H1 (cell line): ENCODE measurements at regions not wholly inside any gene's neighbourhood (a gene's known extent, or its start where the extent isn't known, plus 50 kb on each side); places are given as distances from the start of the nearest gene placed in this dataset.

Experiments used
- CTCF ChIA-PET: fragments of 300-600 bp; sonication (Branson Sonifier 250); formaldehyde crosslinking; loops from one replicate; lab custom pipeline; 2021; ENCODE audit not compliant: partially characterized antibody; lab: Charles Lee
- POLR2A ChIA-PET: fragments of 300-600 bp; sonication (Branson Sonifier 250); formaldehyde crosslinking; loops from one replicate; lab custom pipeline; 2021; ENCODE audit warnings: inconsistent platforms; ENCODE audit not compliant: partially characterized antibody; lab: Charles Lee
- DNase-seq, 2 experiments: peaks; one replicate each; pipeline versions ENCODE4 v3.0.0 to v3.0.0-alpha.2; 2010 to 2022; ENCODE audit warnings: low spot score in 2 of 2, low read depth in 1 of 2, mixed read lengths in 1 of 2
- FAIRE-seq: peaks from 2 replicates; lab custom pipeline; 2011; peaks lifted over from hg19 to GRCh38; lab: Jason Lieb, UNC
- H2AFZ ChIP-seq: 2 replicates; pipeline ENCODE4 v1.8.1; 2012; ENCODE audit warnings: low read length, inconsistent platforms
- H2AK5ac ChIP-seq: 2 replicates; pipeline ENCODE4 v1.6.1; 2013; ENCODE audit warnings: low read depth, low read length
- H2BK120ac ChIP-seq: replicated peaks from 2 replicates; pipeline ENCODE3; 2013; ENCODE audit warnings: low read depth, low read length, inconsistent platforms
- H2BK12ac ChIP-seq: 2 replicates; pipeline ENCODE4 v1.6.1; 2013; ENCODE audit warnings: low read depth, low read length
- H2BK15ac ChIP-seq: 2 replicates; pipeline ENCODE4 v1.6.1; 2013; ENCODE audit warnings: low read length
- H2BK20ac ChIP-seq: 2 replicates; pipeline ENCODE4 v1.6.1; 2013; ENCODE audit warnings: low read length
- H2BK5ac ChIP-seq: 2 replicates; pipeline ENCODE4 v1.6.1; 2013; ENCODE audit warnings: low read depth, low read length
- H3K14ac ChIP-seq: 2 replicates; pipeline ENCODE4 v1.6.1; 2013; ENCODE audit warnings: inconsistent platforms; ENCODE audit not compliant: insufficient read length
- H3K18ac ChIP-seq: 2 replicates; pipeline ENCODE4 v1.6.1; 2013; ENCODE audit warnings: low read length; ENCODE audit errors: extremely low read depth
- H3K23ac ChIP-seq: 2 replicates; pipeline ENCODE4 v1.6.1; 2013; ENCODE audit warnings: inconsistent platforms; ENCODE audit not compliant: insufficient read length
- H3K23me2 ChIP-seq: 2 replicates; pipeline ENCODE4 v1.6.1; 2013; ENCODE audit warnings: low read depth, low read length
- H3K27ac ChIP-seq: 2 replicates; pipeline ENCODE4 v1.6.1; 2011; ENCODE audit warnings: low read depth, low read length, inconsistent platforms
- H3K27me3 ChIP-seq, 4 experiments: replicated peaks in 1 of 4; 1 replicate in 1 of 4; 2 replicates in 3 of 4; pipeline versions ENCODE4 v1.6.1 to v1.8.1; 2011 to 2013; ENCODE audit warnings: low read length in 3 of 4, mild to moderate bottlenecking in 3 of 4, inconsistent platforms in 2 of 4, mixed read lengths in 2 of 4, moderate library complexity in 1 of 4; ENCODE audit not compliant: control insufficient read depth in 3 of 4, insufficient read depth in 3 of 4; ENCODE audit errors: extremely low read depth in 1 of 4
- H3K36me3 ChIP-seq, 4 experiments: 2 replicates each; pipeline versions ENCODE4 v1.6.1 to v1.8.1; 2011 to 2013; ENCODE audit warnings: mild to moderate bottlenecking in 4 of 4, low read length in 3 of 4, moderate library complexity in 2 of 4, control low read depth in 1 of 4, inconsistent platforms in 1 of 4; ENCODE audit not compliant: insufficient read depth in 4 of 4, control insufficient read depth in 2 of 4
- H3K4ac ChIP-seq: replicated peaks from 2 replicates; pipeline ENCODE3; 2013; ENCODE audit warnings: low read length, low read depth, mixed read lengths, inconsistent platforms; ENCODE audit not compliant: insufficient read length
- H3K4me1 ChIP-seq, 4 experiments: replicated peaks in 1 of 4; 1 replicate in 1 of 4; 2 replicates in 3 of 4; pipeline versions ENCODE4 v1.6.1 to v1.8.1; 2011 to 2013; ENCODE audit warnings: low read length in 3 of 4, inconsistent platforms in 2 of 4, mixed read lengths in 1 of 4; ENCODE audit not compliant: insufficient read depth in 4 of 4, control insufficient read depth in 3 of 4
- H3K4me2 ChIP-seq, 2 experiments: 2 replicates each; pipeline versions ENCODE4 v1.6.1 to v1.8.1; 2011 to 2013; ENCODE audit warnings: low read depth in 2 of 2, low read length in 2 of 2, control low read depth in 1 of 2, inconsistent platforms in 1 of 2, mild to moderate bottlenecking in 1 of 2; ENCODE audit not compliant: insufficient read depth in 1 of 2
- H3K4me3 ChIP-seq, 4 experiments: fragments of 200-600, 300-600 bp in 1 of 4; sonication (generic), shearing (Covaris generic), sonication (Bioruptor Twin) in 1 of 4; 2 replicates each; pipeline versions ENCODE4 v1.5.1 to v1.8.1; 2011 to 2016; ENCODE audit warnings: low read length in 4 of 4, low read depth in 3 of 4, control low read depth in 2 of 4, inconsistent platforms in 2 of 4, mild to moderate bottlenecking in 2 of 4, mixed read lengths in 1 of 4, moderate library complexity in 1 of 4; ENCODE audit not compliant: insufficient read depth in 2 of 4; ENCODE audit errors: extremely low read depth in 1 of 4
- H3K56ac ChIP-seq: replicated peaks from 2 replicates; pipeline ENCODE3; 2013; ENCODE audit warnings: low read depth, mild to moderate bottlenecking, mixed read lengths, low read length, inconsistent platforms; ENCODE audit not compliant: insufficient read length
- H3K79me1 ChIP-seq: 2 replicates; pipeline ENCODE4 v1.6.1; 2013; ENCODE audit warnings: low read depth, low read length, control low read depth
- H3K79me2 ChIP-seq, 2 experiments: 2 replicates each; pipeline versions ENCODE4 v1.6.1 to v1.8.1; 2012 to 2013; ENCODE audit warnings: low read length in 2 of 2, mild to moderate bottlenecking in 2 of 2, inconsistent platforms in 1 of 2; ENCODE audit not compliant: insufficient read depth in 2 of 2, control insufficient read depth in 1 of 2
- H3K9ac ChIP-seq, 4 experiments: replicated peaks in 1 of 4; 1 replicate in 1 of 4; 2 replicates in 3 of 4; pipeline versions ENCODE4 v1.6.1 to v1.8.1; 2011 to 2013; ENCODE audit warnings: low read depth in 3 of 4, low read length in 3 of 4, control low read depth in 2 of 4, mild to moderate bottlenecking in 2 of 4, moderate library complexity in 2 of 4, inconsistent platforms in 1 of 4; ENCODE audit errors: extremely low read depth in 1 of 4
- H3K9me3 ChIP-seq, 2 experiments: 2 replicates each; pipeline versions ENCODE4 v1.6.1 to v1.8.1; 2012 to 2013; ENCODE audit warnings: mild to moderate bottlenecking in 2 of 2, moderate library complexity in 2 of 2, control low read depth in 1 of 2, inconsistent platforms in 1 of 2, low read depth in 1 of 2, low read length in 1 of 2, mixed read lengths in 1 of 2; ENCODE audit not compliant: insufficient read depth in 2 of 2
- H4K20me1 ChIP-seq, 2 experiments: replicated peaks in 1 of 2; 2 replicates each; pipeline versions ENCODE3 to v1.8.1; 2011 to 2013; ENCODE audit warnings: inconsistent platforms in 2 of 2, low read length in 2 of 2, mild to moderate bottlenecking in 1 of 2; ENCODE audit not compliant: insufficient read depth in 2 of 2, control insufficient read depth in 1 of 2
- H4K5ac ChIP-seq: 2 replicates; pipeline ENCODE4 v1.6.1; 2013; ENCODE audit warnings: low read length, low read depth, mixed read lengths, inconsistent platforms; ENCODE audit not compliant: insufficient read length
- H4K8ac ChIP-seq: 2 replicates; pipeline ENCODE4 v1.8.0; 2013; ENCODE audit warnings: mild to moderate bottlenecking, moderate library complexity, low read length, inconsistent platforms; ENCODE audit not compliant: insufficient read depth; ENCODE audit errors: extremely low read depth
- H4K91ac ChIP-seq: replicated peaks from 2 replicates; pipeline ENCODE3; 2013; ENCODE audit warnings: low read length, mixed read lengths, inconsistent platforms; ENCODE audit not compliant: insufficient read length
- CBX8 ChIP-seq: fragments of 300-800, 300-1000 bp; sonication (generic); IDR thresholded peaks from 2 replicates; pipeline ENCODE4 v1.7.1; 2016; ENCODE audit warnings: low read depth, low read length, borderline replicate concordance
- CHD2 ChIP-seq: IDR thresholded peaks from 2 replicates; pipeline ENCODE4 v1.6.1; 2012; ENCODE audit warnings: low read length, improper control_type of control experiment
- CREB1 ChIP-seq: IDR thresholded peaks from 2 replicates; pipeline ENCODE4 v1.6.1; 2012; ENCODE audit warnings: inconsistent platforms
- CTBP2 ChIP-seq: IDR thresholded peaks from 2 replicates; pipeline ENCODE4 v1.7.0; 2011; ENCODE audit warnings: borderline replicate concordance, mild to moderate bottlenecking, moderate library complexity, mixed read lengths, low read length; ENCODE audit not compliant: insufficient read depth, insufficient read length
- EP300 ChIP-seq, 2 experiments: IDR thresholded peaks; 1 replicate in 1 of 2; 2 replicates in 1 of 2; pipeline ENCODE4 v1.6.1; 2011 to 2012; ENCODE audit warnings: low read depth in 2 of 2, low read length in 2 of 2, mild to moderate bottlenecking in 2 of 2, borderline replicate concordance in 1 of 2, inconsistent platforms in 1 of 2, moderate library complexity in 1 of 2
- JUND ChIP-seq: IDR thresholded peaks from 2 replicates; pipeline ENCODE4 v1.6.1; 2011; ENCODE audit warnings: mild to moderate bottlenecking, improper control_type of control experiment, low read length
- POLR2A ChIP-seq, 2 experiments: IDR thresholded peaks; 1 replicate in 1 of 2; 2 replicates in 1 of 2; pipeline ENCODE4 v1.6.1; 2011; ENCODE audit warnings: low read depth in 2 of 2, low read length in 2 of 2, mild to moderate bottlenecking in 2 of 2; ENCODE audit errors: control extremely low read depth in 1 of 2
- POU5F1 ChIP-seq: IDR thresholded peaks from 2 replicates; pipeline ENCODE4 v1.6.1; 2011; ENCODE audit warnings: low read depth, mild to moderate bottlenecking, low read length, moderate library complexity
- RFX5 ChIP-seq: IDR thresholded peaks from 2 replicates; pipeline ENCODE4 v1.6.1; 2011; ENCODE audit warnings: low read depth, low read length, improper control_type of control experiment, borderline replicate concordance
- SP2 ChIP-seq: IDR thresholded peaks from 2 replicates; pipeline ENCODE4 v1.6.1; 2012; ENCODE audit warnings: mild to moderate bottlenecking, low read length, inconsistent platforms
- SP4 ChIP-seq: IDR thresholded peaks from 2 replicates; pipeline ENCODE4 v1.6.1; 2012; ENCODE audit warnings: low read length, inconsistent platforms
- SUZ12 ChIP-seq: fragments of 200-600 bp; sonication (generic); IDR thresholded peaks from 2 replicates; pipeline ENCODE4 v1.6.1; 2012; ENCODE audit warnings: mild to moderate bottlenecking, inconsistent platforms, low read length, moderate library complexity, mixed read lengths
- TAF7 ChIP-seq: optimal IDR thresholded peaks from 2 replicates; pipeline ENCODE3; 2011; ENCODE audit warnings: low read depth, mild to moderate bottlenecking, inconsistent platforms, low read length, moderate library complexity, borderline replicate concordance
- WGBS, 2 experiments: shearing (Covaris generic) in 1 of 2; methylation state at CpG; one replicate each; pipeline versions ENCODE4 v1.1.6 to v1.1.7; 2013 to 2015; ENCODE audit warnings: low lambda C conversion rate in 2 of 2, mixed read lengths in 2 of 2, inconsistent platforms in 1 of 2, low coverage in 1 of 2, missing lambda C conversion rate in 1 of 2; ENCODE audit not compliant: insufficient replicate concordance in 2 of 2, insufficient coverage in 1 of 2, insufficient read length in 1 of 2; ENCODE audit errors: extremely low coverage in 1 of 2, missing lambda C conversion rate in 1 of 2; 5-methylcytosine and 5-hydroxymethylcytosine counted together
- TF ChIP-seq, protein P1 (sequence below): IDR thresholded peaks from 2 replicates; pipeline ENCODE4 v1.6.1; 2012; ENCODE audit warnings: inconsistent platforms
- TF ChIP-seq, protein P2 (sequence below): IDR thresholded peaks from 2 replicates; pipeline ENCODE4 v1.6.1; 2011; ENCODE audit warnings: low read depth, mild to moderate bottlenecking, low read length; ENCODE audit not compliant: insufficient read depth

DNA sequence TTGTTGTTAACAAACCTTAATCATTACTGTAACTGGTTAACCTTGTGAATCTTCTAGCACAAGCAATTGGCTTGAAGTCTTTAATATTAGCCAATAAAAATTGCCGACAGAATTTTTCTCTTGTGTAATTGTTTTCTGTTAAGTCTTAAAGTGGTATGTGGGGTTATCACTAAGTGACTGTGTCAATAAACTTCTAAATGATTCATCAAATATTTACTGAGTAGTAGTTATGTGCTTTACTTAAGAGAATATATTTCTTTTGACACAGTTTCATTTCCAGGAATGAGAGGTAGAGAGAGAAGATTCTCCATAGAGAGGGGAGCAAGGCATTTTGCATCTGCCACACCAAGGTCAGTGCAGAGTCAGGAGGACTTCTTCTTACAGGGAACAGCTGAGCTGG, 2361.6 kb upstream of the AGA start:
- no peaks in the 10 kb centered on the region; a peak in 1 of 7 replicates for H3K27me3 ChIP-seq
- H3K9me3 ChIP-seq = no peaks in the 10 kb centered on the region
- no peak overlapping the region for H3K14ac ChIP-seq
- FAIRE-seq (no peak), DNase-seq (no peak)
- H2AFZ ChIP-seq = no peak overlapping the region
- H3K23ac ChIP-seq = no peak overlapping the region
- H4K20me1 ChIP-seq = no peaks in the 10 kb centered on the region
- H4K91ac ChIP-seq = no peak overlapping the region
- H3K18ac ChIP-seq = no peak overlapping the region
- ChIA-PET POLR2A (no interaction called here), CTCF (no interaction called here)
- H2BK120ac ChIP-seq = no peak overlapping the region
- no peak overlapping the region for H2BK20ac ChIP-seq
- H2BK5ac ChIP-seq = no peak overlapping the region
- no peaks in the 10 kb centered on the region for H3K36me3 ChIP-seq
- no peak overlapping the region for H3K4ac ChIP-seq
- no peaks in the 10 kb centered on the region for H3K79me2 ChIP-seq
- no peaks in the 10 kb centered on the region for H3K79me1 ChIP-seq
- no peak overlapping the region for H4K8ac ChIP-seq
- H3K23me2 ChIP-seq = no peaks in the 10 kb centered on the region
- no peak overlapping the region for H3K4me2 ChIP-seq
- no peak overlapping the region for H3K9ac ChIP-seq
- H2BK15ac ChIP-seq = no peak overlapping the region
- H3K4me1 ChIP-seq = no peaks in the 10 kb centered on the region
- H2BK12ac ChIP-seq = no peak overlapping the region
- no peak overlapping the region for H3K56ac ChIP-seq
- H2AK5ac ChIP-seq = no peak overlapping the region
- 89% methylated on average over 1 of the region's 1 CpG; no CpG with 5 or more reads in 1 of the 2 experiments for WGBS, 2 experiments
- no peak overlapping the region for H3K27ac ChIP-seq
- H4K5ac ChIP-seq = no peak overlapping the region
- H3K4me3 ChIP-seq = no peak overlapping the region
- TF ChIP-seq TAF7 (no peak), SP4 (no peak), POLR2A (IDR thresholded peaks at IDR 0.05; ENCODE audit: control extremely low read depth in 1 of 2, low read depth in 2 of 2, low read length in 2 of 2) (no peak), CTBP2 (no peak), SUZ12 (no peak), SP2 (no peak), CHD2 (no peak), JUND (no peak), RFX5 (no peak), POU5F1 (no peak), EP300 (IDR thresholded peaks at IDR 0.05; ENCODE audit: borderline replicate concordance in 1 of 2, low read depth in 2 of 2, low read length in 2 of 2) (no peak), CBX8 (no peak), CREB1 (no peak)
- TF ChIP-seq, protein P1, sequence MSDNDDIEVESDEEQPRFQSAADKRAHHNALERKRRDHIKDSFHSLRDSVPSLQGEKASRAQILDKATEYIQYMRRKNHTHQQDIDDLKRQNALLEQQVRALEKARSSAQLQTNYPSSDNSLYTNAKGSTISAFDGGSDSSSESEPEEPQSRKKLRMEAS = no peak
- TF ChIP-seq, protein P2, sequence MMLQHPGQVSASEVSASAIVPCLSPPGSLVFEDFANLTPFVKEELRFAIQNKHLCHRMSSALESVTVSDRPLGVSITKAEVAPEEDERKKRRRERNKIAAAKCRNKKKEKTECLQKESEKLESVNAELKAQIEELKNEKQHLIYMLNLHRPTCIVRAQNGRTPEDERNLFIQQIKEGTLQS = no peak
